H1 (cell line): ENCODE measurements at regions not wholly inside any gene's neighbourhood (a gene's known extent, or its start where the extent isn't known, plus 50 kb on each side); places are given as distances from the start of the nearest gene placed in this dataset.

Experiments used
- BACH1 ChIP-seq: IDR thresholded peaks from 2 replicates; pipeline ENCODE4 v1.6.1; 2012; ENCODE audit warnings: low read length, improper control_type of control experiment
- FOSL1 ChIP-seq: IDR thresholded peaks from 2 replicates; pipeline ENCODE4 v1.6.1; 2011; ENCODE audit warnings: mild to moderate bottlenecking, low read depth, low read length, moderate library complexity; ENCODE audit not compliant: insufficient read depth
- MAX ChIP-seq: IDR thresholded peaks from 2 replicates; pipeline ENCODE4 v1.6.1; 2012; ENCODE audit warnings: inconsistent platforms
- POLR2A ChIP-seq, 2 experiments: IDR thresholded peaks; 1 replicate in 1 of 2; 2 replicates in 1 of 2; pipeline ENCODE4 v1.6.1; 2011; ENCODE audit warnings: low read depth in 2 of 2, low read length in 2 of 2, mild to moderate bottlenecking in 2 of 2; ENCODE audit errors: control extremely low read depth in 1 of 2
- SIN3A ChIP-seq, 2 experiments: IDR thresholded peaks in 1 of 2; conservative IDR thresholded peaks in 1 of 2; 2 replicates each; pipeline ENCODE4 v1.6.1; 2011 to 2012; ENCODE audit warnings: low read length in 2 of 2, improper control_type of control experiment in 1 of 2, low read depth in 1 of 2, mild to moderate bottlenecking in 1 of 2
- SP4 ChIP-seq: IDR thresholded peaks from 2 replicates; pipeline ENCODE4 v1.6.1; 2012; ENCODE audit warnings: low read length, inconsistent platforms
- TAF7 ChIP-seq: optimal IDR thresholded peaks from 2 replicates; pipeline ENCODE3; 2011; ENCODE audit warnings: low read depth, mild to moderate bottlenecking, inconsistent platforms, low read length, moderate library complexity, borderline replicate concordance
- TCF12 ChIP-seq: IDR thresholded peaks from 2 replicates; pipeline ENCODE4 v1.6.1; 2011; ENCODE audit warnings: low read depth, mild to moderate bottlenecking, low read length
- TF ChIP-seq, protein P1 (sequence below): fragments of 300-600 bp; sonication (generic); IDR thresholded peaks from 2 replicates; pipeline ENCODE4 v1.7.1; 2012; ENCODE audit warnings: low read length, moderate library complexity, mild to moderate bottlenecking, inconsistent platforms; ENCODE audit not compliant: insufficient replicate concordance

DNA sequence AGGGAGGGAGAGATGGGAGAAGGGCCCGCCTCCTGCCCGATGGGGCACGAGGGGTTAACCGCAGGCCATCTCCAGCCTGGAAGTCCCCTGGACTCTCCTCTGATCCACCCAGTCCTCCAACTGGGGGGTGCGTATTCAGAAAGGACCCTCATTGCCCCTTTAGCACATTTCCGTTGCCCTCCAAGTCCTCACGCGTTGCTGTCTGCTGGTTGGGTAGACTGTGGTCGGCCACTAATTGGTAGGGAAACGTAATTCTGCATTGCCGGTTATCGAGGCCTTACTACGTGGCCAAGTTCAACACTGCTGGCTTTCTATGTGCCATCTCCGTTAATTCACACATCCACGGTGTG, 103.4 kb downstream of the FOXL1 start (continued):
- TF ChIP-seq, protein P1, sequence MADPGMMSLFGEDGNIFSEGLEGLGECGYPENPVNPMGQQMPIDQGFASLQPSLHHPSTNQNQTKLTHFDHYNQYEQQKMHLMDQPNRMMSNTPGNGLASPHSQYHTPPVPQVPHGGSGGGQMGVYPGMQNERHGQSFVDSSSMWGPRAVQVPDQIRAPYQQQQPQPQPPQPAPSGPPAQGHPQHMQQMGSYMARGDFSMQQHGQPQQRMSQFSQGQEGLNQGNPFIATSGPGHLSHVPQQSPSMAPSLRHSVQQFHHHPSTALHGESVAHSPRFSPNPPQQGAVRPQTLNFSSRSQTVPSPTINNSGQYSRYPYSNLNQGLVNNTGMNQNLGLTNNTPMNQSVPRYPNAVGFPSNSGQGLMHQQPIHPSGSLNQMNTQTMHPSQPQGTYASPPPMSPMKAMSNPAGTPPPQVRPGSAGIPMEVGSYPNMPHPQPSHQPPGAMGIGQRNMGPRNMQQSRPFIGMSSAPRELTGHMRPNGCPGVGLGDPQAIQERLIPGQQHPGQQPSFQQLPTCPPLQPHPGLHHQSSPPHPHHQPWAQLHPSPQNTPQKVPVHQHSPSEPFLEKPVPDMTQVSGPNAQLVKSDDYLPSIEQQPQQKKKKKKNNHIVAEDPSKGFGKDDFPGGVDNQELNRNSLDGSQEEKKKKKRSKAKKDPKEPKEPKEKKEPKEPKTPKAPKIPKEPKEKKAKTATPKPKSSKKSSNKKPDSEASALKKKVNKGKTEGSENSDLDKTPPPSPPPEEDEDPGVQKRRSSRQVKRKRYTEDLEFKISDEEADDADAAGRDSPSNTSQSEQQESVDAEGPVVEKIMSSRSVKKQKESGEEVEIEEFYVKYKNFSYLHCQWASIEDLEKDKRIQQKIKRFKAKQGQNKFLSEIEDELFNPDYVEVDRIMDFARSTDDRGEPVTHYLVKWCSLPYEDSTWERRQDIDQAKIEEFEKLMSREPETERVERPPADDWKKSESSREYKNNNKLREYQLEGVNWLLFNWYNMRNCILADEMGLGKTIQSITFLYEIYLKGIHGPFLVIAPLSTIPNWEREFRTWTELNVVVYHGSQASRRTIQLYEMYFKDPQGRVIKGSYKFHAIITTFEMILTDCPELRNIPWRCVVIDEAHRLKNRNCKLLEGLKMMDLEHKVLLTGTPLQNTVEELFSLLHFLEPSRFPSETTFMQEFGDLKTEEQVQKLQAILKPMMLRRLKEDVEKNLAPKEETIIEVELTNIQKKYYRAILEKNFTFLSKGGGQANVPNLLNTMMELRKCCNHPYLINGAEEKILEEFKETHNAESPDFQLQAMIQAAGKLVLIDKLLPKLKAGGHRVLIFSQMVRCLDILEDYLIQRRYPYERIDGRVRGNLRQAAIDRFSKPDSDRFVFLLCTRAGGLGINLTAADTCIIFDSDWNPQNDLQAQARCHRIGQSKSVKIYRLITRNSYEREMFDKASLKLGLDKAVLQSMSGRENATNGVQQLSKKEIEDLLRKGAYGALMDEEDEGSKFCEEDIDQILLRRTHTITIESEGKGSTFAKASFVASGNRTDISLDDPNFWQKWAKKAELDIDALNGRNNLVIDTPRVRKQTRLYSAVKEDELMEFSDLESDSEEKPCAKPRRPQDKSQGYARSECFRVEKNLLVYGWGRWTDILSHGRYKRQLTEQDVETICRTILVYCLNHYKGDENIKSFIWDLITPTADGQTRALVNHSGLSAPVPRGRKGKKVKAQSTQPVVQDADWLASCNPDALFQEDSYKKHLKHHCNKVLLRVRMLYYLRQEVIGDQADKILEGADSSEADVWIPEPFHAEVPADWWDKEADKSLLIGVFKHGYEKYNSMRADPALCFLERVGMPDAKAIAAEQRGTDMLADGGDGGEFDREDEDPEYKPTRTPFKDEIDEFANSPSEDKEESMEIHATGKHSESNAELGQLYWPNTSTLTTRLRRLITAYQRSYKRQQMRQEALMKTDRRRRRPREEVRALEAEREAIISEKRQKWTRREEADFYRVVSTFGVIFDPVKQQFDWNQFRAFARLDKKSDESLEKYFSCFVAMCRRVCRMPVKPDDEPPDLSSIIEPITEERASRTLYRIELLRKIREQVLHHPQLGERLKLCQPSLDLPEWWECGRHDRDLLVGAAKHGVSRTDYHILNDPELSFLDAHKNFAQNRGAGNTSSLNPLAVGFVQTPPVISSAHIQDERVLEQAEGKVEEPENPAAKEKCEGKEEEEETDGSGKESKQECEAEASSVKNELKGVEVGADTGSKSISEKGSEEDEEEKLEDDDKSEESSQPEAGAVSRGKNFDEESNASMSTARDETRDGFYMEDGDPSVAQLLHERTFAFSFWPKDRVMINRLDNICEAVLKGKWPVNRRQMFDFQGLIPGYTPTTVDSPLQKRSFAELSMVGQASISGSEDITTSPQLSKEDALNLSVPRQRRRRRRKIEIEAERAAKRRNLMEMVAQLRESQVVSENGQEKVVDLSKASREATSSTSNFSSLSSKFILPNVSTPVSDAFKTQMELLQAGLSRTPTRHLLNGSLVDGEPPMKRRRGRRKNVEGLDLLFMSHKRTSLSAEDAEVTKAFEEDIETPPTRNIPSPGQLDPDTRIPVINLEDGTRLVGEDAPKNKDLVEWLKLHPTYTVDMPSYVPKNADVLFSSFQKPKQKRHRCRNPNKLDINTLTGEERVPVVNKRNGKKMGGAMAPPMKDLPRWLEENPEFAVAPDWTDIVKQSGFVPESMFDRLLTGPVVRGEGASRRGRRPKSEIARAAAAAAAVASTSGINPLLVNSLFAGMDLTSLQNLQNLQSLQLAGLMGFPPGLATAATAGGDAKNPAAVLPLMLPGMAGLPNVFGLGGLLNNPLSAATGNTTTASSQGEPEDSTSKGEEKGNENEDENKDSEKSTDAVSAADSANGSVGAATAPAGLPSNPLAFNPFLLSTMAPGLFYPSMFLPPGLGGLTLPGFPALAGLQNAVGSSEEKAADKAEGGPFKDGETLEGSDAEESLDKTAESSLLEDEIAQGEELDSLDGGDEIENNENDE, result no peak
- TF ChIP-seq SP4 (no peak), POLR2A (IDR thresholded peaks at IDR 0.05; ENCODE audit: control extremely low read depth in 1 of 2, low read depth in 2 of 2, low read length in 2 of 2) (no peak), TAF7 (no peak), FOSL1 (no peak), SIN3A (conservative IDR thresholded peaks at IDR 0.05 in 1 of 2, IDR thresholded peaks at IDR 0.05 in 1 of 2; ENCODE audit: low read depth in 1 of 2, low read length in 2 of 2) (no peak), MAX (no peak), BACH1 (no peak), TCF12 (no peak)
